Rectal smooth muscle tissue (tissue), 1 donor: ENCODE measurements at regions not wholly inside any gene's neighbourhood (a gene's known extent, or its start where the extent isn't known, plus 50 kb on each side); places are given as distances from the start of the nearest gene placed in this dataset.

Source experiments
- H3K27ac ChIP-seq: one replicate; pipeline ENCODE4 v1.7.0; 2013; ENCODE audit warnings: low read depth, low read length, inconsistent platforms
- H3K27me3 ChIP-seq: one replicate; pipeline ENCODE4 v1.7.0; 2013; ENCODE audit warnings: low read length; ENCODE audit not compliant: control insufficient read depth, insufficient read depth
- H3K36me3 ChIP-seq: one replicate; pipeline ENCODE4 v1.7.0; 2013; ENCODE audit warnings: low read length; ENCODE audit not compliant: control insufficient read depth, insufficient read depth
- H3K4me1 ChIP-seq: one replicate; pipeline ENCODE4 v1.7.0; 2013; ENCODE audit warnings: low read length; ENCODE audit not compliant: control insufficient read depth, insufficient read depth
- H3K4me3 ChIP-seq: one replicate; pipeline ENCODE4 v1.7.0; 2013; ENCODE audit warnings: low read length
- H3K9ac ChIP-seq: one replicate; pipeline ENCODE4 v1.7.0; 2013; ENCODE audit warnings: low read length

DNA sequence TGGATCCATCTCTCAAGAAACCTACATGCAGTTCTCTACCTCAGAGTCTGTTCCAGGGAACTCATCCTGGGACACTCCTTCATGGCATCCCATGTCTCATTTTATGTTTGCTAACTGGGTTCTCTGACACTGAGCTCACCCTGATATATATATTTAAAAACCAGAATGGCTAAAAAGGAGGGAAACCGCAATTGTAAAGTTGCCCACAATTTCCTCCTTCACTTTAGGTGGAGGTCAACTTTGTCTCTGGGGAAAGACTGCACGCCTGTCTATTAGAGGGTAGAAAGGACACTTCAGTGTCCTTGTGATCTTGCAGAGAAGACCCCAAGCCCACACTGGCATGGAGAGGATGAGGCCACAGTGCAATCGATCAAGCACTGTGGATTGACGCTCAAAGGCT is 131.7 kb downstream of the TEX36 start:
- Histone ChIP-seq H3K4me1 (no peaks in the 10 kb centered on the region), H3K36me3 (no peaks in the 10 kb centered on the region), H3K4me3 (no peak overlapping the region), H3K27me3 (no peaks in the 10 kb centered on the region), H3K27ac (no peak overlapping the region), H3K9ac (no peak overlapping the region)

DNA sequence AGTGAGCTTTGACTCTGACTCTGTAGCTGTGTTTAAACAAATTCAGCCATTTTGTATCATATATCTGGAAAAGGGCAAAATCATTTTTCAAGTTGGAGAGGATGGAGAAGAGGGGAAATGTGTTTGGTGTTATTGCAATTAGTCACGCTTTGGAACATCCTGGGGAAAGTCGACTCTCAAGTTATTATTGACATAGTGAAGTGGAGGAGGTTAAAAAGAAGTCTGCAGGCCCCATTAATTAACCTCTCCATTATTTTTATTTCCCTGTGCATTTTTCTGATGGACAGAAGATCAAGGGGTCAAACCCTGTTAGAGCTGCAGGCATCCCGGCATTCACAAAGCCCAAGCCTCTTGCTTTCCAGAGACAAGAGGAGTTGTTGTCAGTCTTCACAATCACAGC is 132.6 kb downstream of the TEX36 start:
- Histone ChIP-seq H3K27ac (no peak overlapping the region), H3K4me1 (no peaks in the 10 kb centered on the region), H3K9ac (no peak overlapping the region), H3K36me3 (no peaks in the 10 kb centered on the region), H3K4me3 (no peak overlapping the region), H3K27me3 (no peaks in the 10 kb centered on the region)

DNA sequence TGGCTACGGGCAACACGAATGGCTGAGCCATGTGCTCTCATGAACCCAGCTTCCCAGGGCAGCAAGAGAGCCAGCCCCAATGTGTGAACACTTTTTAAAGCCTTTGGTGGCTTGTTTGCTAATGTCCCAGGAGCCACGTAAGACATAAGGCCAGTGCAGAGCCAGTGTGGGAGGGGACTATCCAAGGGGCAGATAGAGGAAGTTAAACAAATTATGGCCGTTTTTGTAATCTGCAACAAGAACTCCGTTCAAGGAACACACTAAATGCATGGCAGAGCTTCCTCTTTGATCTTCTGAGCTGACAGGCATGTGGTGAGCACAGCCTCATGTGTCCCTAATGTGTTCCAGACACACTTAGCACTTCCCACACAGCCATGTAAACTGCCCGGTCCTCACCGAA is 133.3 kb downstream of the TEX36 start:
- Histone ChIP-seq H3K9ac (no peak overlapping the region), H3K4me3 (no peak overlapping the region), H3K27ac (no peak overlapping the region), H3K27me3 (no peaks in the 10 kb centered on the region), H3K4me1 (no peaks in the 10 kb centered on the region), H3K36me3 (no peaks in the 10 kb centered on the region)

DNA sequence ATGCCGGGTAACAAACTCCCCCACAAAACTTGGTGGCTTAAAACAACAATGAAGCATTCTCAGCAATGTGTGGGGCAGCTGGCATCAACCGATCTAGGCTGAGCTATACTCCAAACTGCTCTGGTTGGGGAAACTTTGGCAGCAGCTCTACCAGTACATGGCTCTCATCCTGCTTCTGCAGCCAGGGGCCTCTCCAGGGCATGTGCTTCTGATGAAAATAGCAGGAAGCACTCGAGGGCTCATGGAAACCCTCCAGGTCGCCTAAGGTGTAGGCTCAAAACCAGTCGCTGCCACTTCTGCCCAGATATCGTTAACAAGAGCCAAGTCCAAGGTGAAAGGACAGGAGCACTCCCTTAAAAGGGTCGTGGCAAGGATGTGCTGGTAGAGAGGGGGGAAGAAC is 134.1 kb downstream of the TEX36 start:
- Histone ChIP-seq H3K4me1 (no peaks in the 10 kb centered on the region), H3K27me3 (no peaks in the 10 kb centered on the region), H3K36me3 (no peaks in the 10 kb centered on the region), H3K27ac (no peak overlapping the region), H3K9ac (no peak overlapping the region), H3K4me3 (no peak overlapping the region)

DNA sequence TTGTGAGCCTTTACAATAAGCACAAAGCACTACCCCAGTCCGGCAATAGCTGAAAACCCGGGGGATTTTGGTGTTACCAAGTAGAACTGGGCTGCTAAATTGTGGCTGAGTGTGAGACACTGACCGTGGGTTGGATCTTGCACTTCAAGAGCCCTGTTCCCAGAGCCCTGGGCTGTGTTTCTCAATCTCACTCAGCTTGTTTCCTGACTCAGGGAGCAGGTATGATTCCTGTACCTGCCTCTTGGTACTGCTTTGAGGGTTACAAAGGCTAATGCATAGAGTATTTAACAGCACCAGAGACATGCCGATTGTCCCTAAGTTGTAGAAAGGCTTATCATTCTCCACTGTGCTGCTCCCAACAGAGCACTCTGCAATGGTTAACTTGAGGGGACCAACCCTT is 134.6 kb downstream of the TEX36 start:
- H3K27ac ChIP-seq: no peak overlapping the region
- H3K36me3 ChIP-seq: no peaks in the 10 kb centered on the region
- H3K4me3 ChIP-seq: no peak overlapping the region
- no peak overlapping the region for H3K9ac ChIP-seq
- H3K27me3 ChIP-seq: no peaks in the 10 kb centered on the region
- H3K4me1 ChIP-seq: no peaks in the 10 kb centered on the region

DNA sequence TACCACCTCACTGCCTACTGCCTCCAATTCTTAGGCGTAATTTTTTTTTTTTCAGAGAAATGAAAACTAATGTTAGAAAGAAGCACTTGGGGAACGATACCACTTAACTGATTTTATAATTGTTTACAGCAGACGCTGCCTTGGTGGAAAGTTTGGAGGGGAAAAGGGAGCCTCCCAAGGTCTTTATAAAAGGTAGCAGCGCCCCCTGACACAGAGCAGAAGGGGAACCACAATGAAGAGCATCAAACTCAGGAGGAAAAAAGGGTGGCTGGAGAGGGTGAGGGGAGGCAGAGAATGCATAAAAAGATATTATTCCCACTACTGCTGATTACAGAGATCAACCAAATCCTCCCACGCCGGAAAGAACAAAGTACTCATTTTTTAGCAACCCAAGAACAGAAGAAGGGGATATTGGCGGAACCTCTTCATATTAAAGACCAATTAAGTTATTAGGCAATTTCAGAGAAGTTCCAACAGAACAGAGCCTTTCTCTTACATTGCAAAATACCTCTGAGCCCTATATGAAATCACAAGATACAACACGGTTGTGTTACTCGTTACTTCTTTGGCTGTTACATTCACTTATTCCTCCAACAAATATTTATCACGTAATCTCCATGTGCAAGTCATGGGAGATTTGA is 135.8 kb downstream of the TEX36 start:
- no peaks in the 10 kb centered on the region for H3K27me3 ChIP-seq

DNA sequence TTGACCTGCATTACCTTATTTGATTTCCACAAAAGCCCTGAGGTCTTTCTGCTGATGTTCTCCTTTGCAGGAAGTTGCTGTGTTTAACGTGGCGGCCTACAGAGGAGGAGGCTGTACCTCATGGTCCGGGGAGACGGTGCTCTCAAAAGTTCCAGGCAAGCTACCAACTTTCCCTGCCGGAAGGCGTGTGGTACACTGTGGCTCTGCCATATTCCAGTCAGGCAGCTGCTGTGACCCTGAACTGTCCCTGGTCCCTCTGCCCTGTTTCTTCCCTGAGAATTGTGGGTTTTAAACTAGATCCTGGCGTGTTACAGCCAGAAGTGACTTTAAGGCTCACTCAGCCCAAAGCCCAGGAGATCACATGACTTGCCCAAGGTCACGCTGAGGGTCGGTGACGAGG is 139.2 kb downstream of the TEX36 start:
- Histone ChIP-seq H3K9ac (no peak overlapping the region), H3K27ac (no peak overlapping the region), H3K4me1 (no peaks in the 10 kb centered on the region), H3K36me3 (no peaks in the 10 kb centered on the region), H3K27me3 (no peaks in the 10 kb centered on the region), H3K4me3 (no peak overlapping the region)

More for the DNA sequence above, 135.8 kb downstream of the TEX36 start:
- Histone ChIP-seq H3K4me1 (no peaks in the 10 kb centered on the region), H3K27ac (no peak overlapping the region), H3K4me3 (no peak overlapping the region), H3K36me3 (no peaks in the 10 kb centered on the region), H3K9ac (no peak overlapping the region)

DNA sequence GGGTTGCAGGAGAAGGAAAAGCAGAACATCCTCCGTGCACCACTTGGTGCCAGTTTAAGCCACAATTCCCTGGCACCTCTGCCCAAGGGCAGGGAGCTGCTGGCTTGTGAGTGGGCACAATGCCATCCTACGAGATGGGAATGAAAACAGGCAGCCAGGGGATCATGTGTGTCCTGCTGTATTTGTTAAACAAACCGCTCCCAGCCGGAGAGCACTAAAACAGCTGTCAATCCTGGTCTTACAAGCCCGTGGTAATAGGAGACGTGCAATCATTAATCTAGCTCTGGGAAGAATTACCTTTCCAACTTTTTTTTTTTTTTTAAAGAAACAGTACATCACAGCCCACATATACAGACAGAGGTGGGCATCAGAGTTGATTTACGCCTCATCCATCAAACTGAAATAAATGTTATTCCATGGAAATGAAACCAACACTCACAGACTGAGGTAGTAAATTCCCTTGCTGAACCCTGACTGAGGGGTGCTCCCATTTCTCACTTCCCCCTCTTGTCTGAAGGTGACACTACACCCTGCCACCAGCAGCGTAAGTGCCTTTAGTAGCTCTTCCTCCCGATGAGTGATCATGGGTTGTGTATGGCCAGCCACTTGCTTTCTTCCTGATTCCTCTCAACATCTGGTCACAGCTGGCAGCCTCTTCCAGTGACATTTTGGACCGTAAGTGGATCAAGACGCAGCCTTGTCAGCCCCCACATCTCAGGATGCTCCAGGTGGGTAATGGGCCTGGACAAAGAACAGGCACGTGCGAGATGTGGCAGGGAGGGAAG is 143.8 kb downstream of the TEX36 start:
- Histone ChIP-seq H3K27me3 (no peaks in the 10 kb centered on the region), H3K9ac (no peak overlapping the region), H3K36me3 (no peaks in the 10 kb centered on the region), H3K4me3 (no peak overlapping the region), H3K4me1 (no peaks in the 10 kb centered on the region), H3K27ac (no peak overlapping the region)

DNA sequence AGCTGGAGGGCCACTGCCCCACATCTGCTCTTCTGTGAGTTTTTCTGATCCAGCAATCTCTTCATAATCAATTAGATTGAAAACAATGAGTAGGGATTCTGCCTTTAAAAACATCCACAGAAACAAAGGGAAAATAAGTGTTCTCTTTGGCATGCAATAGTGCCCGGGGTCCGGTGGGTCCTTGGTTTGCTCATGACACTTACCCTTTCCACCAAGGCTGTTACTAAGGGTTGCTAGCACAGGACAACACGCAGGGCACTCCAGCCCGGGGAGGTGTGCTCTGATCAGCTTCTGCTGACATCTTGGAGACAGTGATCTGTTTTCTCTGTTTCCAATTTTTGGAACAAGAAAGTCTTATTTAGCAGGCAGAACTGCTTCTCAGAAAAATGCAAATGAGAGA is 146.7 kb downstream of the TEX36 start:
- no peaks in the 10 kb centered on the region for H3K4me1 ChIP-seq
- H3K9ac ChIP-seq: no peak overlapping the region
- H3K27me3 ChIP-seq: no peaks in the 10 kb centered on the region
- no peak overlapping the region for H3K4me3 ChIP-seq
- H3K36me3 ChIP-seq: no peaks in the 10 kb centered on the region
- no peak overlapping the region for H3K27ac ChIP-seq

DNA sequence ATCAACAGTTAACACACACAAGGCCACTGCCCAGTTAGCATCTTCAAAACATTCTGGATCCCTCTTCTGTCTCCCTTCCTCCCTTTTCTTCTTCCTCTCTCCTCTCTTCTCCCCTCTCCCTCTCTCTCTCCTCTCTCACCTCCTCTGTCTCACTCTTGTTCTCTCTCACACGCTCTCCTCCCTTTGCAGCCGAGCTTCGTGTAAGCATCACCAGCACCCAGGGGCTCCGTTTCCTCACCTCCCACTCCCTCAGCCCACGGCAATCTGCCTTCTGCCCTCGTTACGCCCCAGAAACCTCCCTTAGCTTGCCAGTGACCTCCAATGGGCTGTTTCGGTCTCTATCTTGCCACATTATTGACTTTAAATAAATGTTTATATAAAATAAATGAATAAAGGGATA is 147.4 kb downstream of the TEX36 start:
- Histone ChIP-seq H3K9ac (no peak overlapping the region), H3K4me1 (no peaks in the 10 kb centered on the region), H3K4me3 (no peak overlapping the region), H3K27ac (no peak overlapping the region), H3K27me3 (no peaks in the 10 kb centered on the region), H3K36me3 (no peaks in the 10 kb centered on the region)

DNA sequence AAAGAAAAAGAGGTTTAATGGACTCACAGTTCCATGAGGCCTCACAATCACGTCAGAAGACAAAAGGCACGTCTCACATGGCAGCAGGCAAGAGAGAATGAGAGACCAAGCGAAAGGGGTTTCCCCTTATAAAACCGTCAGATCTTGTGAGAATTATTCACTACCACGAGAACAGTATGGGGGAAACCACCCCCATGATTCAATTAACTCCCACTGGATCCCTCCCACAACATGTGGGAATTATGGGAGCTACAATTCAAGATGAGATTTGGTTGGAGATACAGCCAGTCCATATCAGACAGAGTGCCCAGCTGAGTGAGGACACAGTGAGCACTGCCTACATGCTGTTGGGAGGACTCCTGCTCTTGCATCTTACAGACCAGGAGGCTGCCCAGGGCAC is 148.4 kb downstream of the TEX36 start:
- H3K36me3 ChIP-seq: no peaks in the 10 kb centered on the region
- no peaks in the 10 kb centered on the region for H3K27me3 ChIP-seq
- H3K27ac ChIP-seq: no peak overlapping the region
- no peak overlapping the region for H3K4me3 ChIP-seq
- no peaks in the 10 kb centered on the region for H3K4me1 ChIP-seq
- no peak overlapping the region for H3K9ac ChIP-seq

DNA sequence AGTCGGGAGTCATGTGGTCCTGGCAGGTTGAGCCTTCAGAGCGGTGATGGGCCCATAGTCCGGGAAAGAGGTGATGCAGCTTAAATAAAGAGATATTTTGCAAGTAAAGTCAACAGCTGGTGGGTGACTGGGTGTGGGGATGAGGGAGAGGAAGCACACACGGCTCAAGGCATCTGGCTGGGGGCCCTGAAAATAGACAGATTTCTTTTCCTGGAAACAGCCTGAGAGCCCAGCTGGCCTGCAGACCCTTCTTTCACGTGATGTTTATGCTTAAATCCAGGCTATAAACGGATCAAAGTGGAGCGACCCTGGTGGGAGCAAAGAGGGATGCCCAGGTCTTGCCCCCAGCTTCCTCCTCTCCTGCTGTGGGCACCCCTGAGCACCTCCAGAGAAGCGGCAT is 149.1 kb downstream of the TEX36 start:
- H3K27ac ChIP-seq: no peak overlapping the region
- no peak overlapping the region for H3K9ac ChIP-seq
- no peaks in the 10 kb centered on the region for H3K36me3 ChIP-seq

DNA sequence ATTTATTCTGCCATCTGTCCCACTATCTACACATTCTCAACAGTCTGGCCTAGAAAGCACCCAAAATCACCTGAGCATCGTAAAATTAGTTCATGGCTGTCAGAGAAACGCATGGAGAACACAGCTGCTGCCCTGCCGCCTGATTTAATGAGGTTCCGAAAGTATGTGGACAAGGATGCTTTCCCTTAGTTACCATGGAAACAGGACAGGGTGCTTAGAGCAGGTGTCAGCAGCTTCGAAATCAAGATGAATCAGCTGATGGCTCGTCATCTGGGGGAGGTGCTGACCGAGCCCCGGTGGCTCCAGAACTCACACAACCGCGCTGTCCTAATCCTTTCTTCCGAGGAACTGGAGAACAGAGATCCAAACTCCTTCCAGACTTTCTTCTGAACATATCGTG is 151.5 kb downstream of the TEX36 start:
- no peak overlapping the region for H3K4me3 ChIP-seq
- no peaks in the 10 kb centered on the region for H3K4me1 ChIP-seq
- no peak overlapping the region for H3K9ac ChIP-seq
- no peaks in the 10 kb centered on the region for H3K27me3 ChIP-seq
- no peak overlapping the region for H3K27ac ChIP-seq
- H3K36me3 ChIP-seq: no peaks in the 10 kb centered on the region

More for the DNA sequence above, 149.1 kb downstream of the TEX36 start:
- Histone ChIP-seq H3K4me3 (no peak overlapping the region), H3K27me3 (no peaks in the 10 kb centered on the region), H3K4me1 (no peaks in the 10 kb centered on the region)
